Fibroblast of lung (primary cell): ENCODE measurements at regions not wholly inside any gene's neighbourhood (a gene's known extent, or its start where the extent isn't known, plus 50 kb on each side); places are given as distances from the start of the nearest gene placed in this dataset.

Experiments
- EZH2 ChIP-seq: IDR thresholded peaks from 2 replicates; pipeline ENCODE4 v1.5.1; 2012; ENCODE audit warnings: low read length, control low read depth, mild to moderate bottlenecking; ENCODE audit errors: missing control alignments
- TF ChIP-seq, protein P1 (sequence below), 2 donors: IDR thresholded peaks in 1 of 2; conservative IDR thresholded peaks in 1 of 2; 1 replicate in 1 of 2; 2 replicates in 1 of 2; pipeline ENCODE4 v1.5.1; 2011 to 2012; ENCODE audit warnings: low read length in 2 of 2, control low read depth in 1 of 2, inconsistent platforms in 1 of 2, low read depth in 1 of 2, mild to moderate bottlenecking in 1 of 2

DNA sequence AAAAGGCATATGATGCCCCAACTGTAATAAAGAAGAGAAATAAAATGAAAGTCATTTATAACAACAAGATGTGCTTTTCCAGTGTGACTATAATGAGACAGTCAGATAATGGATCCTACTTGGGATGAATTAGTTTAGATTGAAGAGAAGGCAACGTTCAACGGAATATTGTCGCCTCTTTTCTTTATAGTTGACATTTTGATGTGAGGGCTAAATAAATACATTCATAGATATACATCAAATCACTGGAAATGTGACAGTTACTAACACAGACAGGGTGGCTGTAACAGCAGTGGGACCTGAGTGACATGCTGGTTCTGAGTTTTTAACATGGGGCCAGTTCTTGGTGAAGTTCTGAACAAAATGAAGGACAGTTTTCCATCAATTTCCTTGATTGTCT lies 61.1 kb upstream of the ATP2B2 start:
- TF ChIP-seq, protein P1, sequence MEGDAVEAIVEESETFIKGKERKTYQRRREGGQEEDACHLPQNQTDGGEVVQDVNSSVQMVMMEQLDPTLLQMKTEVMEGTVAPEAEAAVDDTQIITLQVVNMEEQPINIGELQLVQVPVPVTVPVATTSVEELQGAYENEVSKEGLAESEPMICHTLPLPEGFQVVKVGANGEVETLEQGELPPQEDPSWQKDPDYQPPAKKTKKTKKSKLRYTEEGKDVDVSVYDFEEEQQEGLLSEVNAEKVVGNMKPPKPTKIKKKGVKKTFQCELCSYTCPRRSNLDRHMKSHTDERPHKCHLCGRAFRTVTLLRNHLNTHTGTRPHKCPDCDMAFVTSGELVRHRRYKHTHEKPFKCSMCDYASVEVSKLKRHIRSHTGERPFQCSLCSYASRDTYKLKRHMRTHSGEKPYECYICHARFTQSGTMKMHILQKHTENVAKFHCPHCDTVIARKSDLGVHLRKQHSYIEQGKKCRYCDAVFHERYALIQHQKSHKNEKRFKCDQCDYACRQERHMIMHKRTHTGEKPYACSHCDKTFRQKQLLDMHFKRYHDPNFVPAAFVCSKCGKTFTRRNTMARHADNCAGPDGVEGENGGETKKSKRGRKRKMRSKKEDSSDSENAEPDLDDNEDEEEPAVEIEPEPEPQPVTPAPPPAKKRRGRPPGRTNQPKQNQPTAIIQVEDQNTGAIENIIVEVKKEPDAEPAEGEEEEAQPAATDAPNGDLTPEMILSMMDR (conservative IDR thresholded peaks at IDR 0.05 in 1 of 2, IDR thresholded peaks at IDR 0.05 in 1 of 2; ENCODE audit: low read depth in 1 of 2, low read length in 2 of 2): no peak
- TF ChIP-seq EZH2: no peak
